Osteocyte (in vitro differentiated cells): ENCODE measurements at regions not wholly inside any gene's neighbourhood (a gene's known extent, or its start where the extent isn't known, plus 50 kb on each side); places are given as distances from the start of the nearest gene placed in this dataset.

Experiments
- DNase-seq: peaks from one replicate; pipeline ENCODE4 v3.0.0; 2021; ENCODE audit warnings: mixed read lengths; ENCODE audit not compliant: unreplicated experiment; ENCODE audit errors: extremely low spot score
- H3K27ac Mint-ChIP-seq: one replicate; pipeline ENCODE4 v1.8.0; 2021; ENCODE audit warnings: mild to moderate bottlenecking, mixed read lengths; ENCODE audit not compliant: unreplicated experiment
- H3K27me3 Mint-ChIP-seq: one replicate; pipeline ENCODE4 v1.8.0; 2021; ENCODE audit warnings: mixed read lengths; ENCODE audit not compliant: unreplicated experiment
- H3K36me3 Mint-ChIP-seq: one replicate; pipeline ENCODE4 v1.8.0; 2021; ENCODE audit warnings: mixed read lengths; ENCODE audit not compliant: unreplicated experiment
- H3K4me1 Mint-ChIP-seq: one replicate; pipeline ENCODE4 v1.8.0; 2021; ENCODE audit warnings: mixed read lengths; ENCODE audit not compliant: unreplicated experiment
- H3K4me3 Mint-ChIP-seq: one replicate; pipeline ENCODE4 v1.8.0; 2021; ENCODE audit warnings: mild to moderate bottlenecking, moderate library complexity, mixed read lengths; ENCODE audit not compliant: unreplicated experiment
- H3K9me3 Mint-ChIP-seq: one replicate; pipeline ENCODE4 v1.8.0; 2021; ENCODE audit warnings: mixed read lengths; ENCODE audit not compliant: unreplicated experiment
- TF ChIP-seq, protein P1 (sequence below): fragments of 200-600 bp; sonication (generic); IDR thresholded peaks from 2 replicates; pipeline ENCODE4 v1.5.0; 2021; ENCODE audit warnings: antibody characterized with exemption, mild to moderate bottlenecking, moderate library complexity

DNA sequence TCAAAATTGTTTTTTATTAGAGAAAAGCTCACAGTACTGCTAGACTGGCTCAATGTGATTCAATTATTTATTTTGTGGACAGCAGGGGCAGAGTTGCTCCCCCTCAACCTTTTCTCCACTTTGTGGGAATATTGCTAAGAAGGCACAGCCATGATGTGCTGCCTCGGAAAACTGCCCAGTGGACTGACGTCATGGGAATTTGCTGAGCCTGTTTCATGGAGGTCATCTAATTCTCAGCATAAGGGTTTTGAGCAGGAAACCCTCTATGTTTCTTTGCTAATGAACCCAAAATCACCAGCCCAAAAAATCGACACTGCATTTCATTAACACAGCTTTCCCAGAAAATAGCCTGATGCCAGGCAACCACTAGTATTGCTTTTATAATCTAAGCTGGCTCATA lies 228.8 kb upstream of the FAM3C start:
- peaks cover 3% of the 10 kb centered on the region for H3K27me3 Mint-ChIP-seq
- no peak for DNase-seq
- H3K36me3 Mint-ChIP-seq: no peaks in the 10 kb centered on the region
- H3K4me1 Mint-ChIP-seq: no peaks in the 10 kb centered on the region
- TF ChIP-seq, protein P1, sequence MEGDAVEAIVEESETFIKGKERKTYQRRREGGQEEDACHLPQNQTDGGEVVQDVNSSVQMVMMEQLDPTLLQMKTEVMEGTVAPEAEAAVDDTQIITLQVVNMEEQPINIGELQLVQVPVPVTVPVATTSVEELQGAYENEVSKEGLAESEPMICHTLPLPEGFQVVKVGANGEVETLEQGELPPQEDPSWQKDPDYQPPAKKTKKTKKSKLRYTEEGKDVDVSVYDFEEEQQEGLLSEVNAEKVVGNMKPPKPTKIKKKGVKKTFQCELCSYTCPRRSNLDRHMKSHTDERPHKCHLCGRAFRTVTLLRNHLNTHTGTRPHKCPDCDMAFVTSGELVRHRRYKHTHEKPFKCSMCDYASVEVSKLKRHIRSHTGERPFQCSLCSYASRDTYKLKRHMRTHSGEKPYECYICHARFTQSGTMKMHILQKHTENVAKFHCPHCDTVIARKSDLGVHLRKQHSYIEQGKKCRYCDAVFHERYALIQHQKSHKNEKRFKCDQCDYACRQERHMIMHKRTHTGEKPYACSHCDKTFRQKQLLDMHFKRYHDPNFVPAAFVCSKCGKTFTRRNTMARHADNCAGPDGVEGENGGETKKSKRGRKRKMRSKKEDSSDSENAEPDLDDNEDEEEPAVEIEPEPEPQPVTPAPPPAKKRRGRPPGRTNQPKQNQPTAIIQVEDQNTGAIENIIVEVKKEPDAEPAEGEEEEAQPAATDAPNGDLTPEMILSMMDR: no peak
- no peaks in the 10 kb centered on the region for H3K9me3 Mint-ChIP-seq
- no peak overlapping the region for H3K4me3 Mint-ChIP-seq
- no peak overlapping the region for H3K27ac Mint-ChIP-seq

GRCh38 chr7:121623130-121623872 lies 227.2 kb upstream of the FAM3C start:
- H3K9me3 Mint-ChIP-seq: no peaks in the 10 kb centered on the region
- H3K4me3 Mint-ChIP-seq: no peak overlapping the region
- H3K27ac Mint-ChIP-seq: no peak overlapping the region
- no peaks in the 10 kb centered on the region for H3K36me3 Mint-ChIP-seq
- DNase-seq: no peak
- peaks cover 1% of the 10 kb centered on the region for H3K27me3 Mint-ChIP-seq
- no peaks in the 10 kb centered on the region for H3K4me1 Mint-ChIP-seq
- TF ChIP-seq, protein P1: no peak

DNA sequence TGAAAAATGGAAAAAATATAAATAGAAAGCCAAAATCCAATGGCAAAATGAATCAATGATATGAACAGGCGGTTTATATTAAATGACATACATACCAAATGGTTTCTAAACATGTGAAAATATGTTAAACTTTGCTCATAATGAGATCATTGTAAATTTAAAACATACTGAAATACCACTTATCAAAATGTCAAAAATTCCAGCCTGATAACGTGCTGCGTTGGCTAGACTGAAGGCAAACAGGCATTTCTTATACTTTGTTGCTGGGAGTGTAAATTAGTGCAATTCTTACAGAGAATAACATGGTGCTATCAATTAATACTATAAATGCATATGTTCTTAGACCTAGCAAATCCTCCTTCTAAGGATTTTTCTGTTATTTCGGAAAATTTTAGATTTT lies 225.8 kb upstream of the FAM3C start:
- DNase-seq: no peak
- no peak overlapping the region for H3K4me3 Mint-ChIP-seq
- no peak overlapping the region for H3K27ac Mint-ChIP-seq
- H3K27me3 Mint-ChIP-seq: no peaks in the 10 kb centered on the region
- no peaks in the 10 kb centered on the region for H3K4me1 Mint-ChIP-seq
- peaks cover 4% of the 10 kb centered on the region for H3K9me3 Mint-ChIP-seq
- H3K36me3 Mint-ChIP-seq: no peaks in the 10 kb centered on the region
- TF ChIP-seq, protein P1: no peak

DNA sequence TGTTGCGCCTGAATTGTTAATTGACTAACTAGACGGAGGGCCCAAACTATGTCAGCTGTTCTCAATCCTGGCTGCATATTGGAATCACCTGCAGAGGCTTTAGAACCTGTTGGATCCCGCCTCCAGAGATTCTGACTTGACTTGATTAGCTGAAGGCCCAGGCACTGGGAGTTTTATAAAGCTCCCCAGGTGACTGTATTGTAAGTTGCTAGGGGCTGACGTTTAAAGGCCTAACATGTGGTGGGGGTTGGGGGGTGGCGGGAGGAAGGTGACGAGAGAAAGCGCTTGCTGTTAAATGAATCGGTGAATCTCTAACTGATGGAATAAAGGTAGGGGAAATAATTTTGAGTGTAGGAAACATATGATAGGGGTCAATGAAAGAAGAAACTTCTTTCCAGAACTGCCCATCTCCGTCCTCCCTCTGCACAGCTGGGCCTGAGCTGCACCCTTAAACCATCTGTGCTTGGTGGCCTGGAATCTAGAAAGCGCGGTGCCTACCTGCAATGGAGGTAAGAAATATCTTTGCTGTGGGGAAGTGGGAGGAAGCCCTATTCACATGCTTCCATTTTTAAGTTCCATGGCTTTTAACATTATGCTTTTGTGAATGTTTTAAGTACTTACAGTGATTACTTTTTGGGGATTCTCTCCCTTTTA lies 225.0 kb upstream of the FAM3C start:
- TF ChIP-seq, protein P1: no peak
- H3K4me1 Mint-ChIP-seq: no peaks in the 10 kb centered on the region
- H3K27me3 Mint-ChIP-seq: no peaks in the 10 kb centered on the region
- H3K27ac Mint-ChIP-seq: no peak overlapping the region
- H3K9me3 Mint-ChIP-seq: peaks cover 4% of the 10 kb centered on the region
- H3K36me3 Mint-ChIP-seq: no peaks in the 10 kb centered on the region
- H3K4me3 Mint-ChIP-seq: no peak overlapping the region
- no peak for DNase-seq

DNA sequence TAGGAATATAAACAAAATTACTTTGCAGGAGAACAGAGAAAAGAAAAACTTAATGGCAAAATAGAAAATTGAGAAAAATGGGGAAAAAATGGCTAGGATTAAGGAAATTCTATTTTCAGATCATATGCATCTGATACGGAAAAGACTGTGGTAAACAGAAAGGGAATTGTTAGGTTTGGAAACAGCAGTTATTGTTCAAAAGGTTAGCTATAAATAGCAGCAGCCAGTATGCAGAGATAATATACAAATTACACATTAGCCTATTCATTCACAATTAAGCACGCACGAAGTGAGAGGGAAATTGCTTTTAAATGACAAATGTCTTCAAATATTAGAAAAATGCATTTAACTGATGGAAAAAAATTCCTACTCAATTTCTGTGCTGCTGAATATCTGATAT lies 224.1 kb upstream of the FAM3C start:
- TF ChIP-seq, protein P1: no peak
- no peak for DNase-seq
- H3K4me1 Mint-ChIP-seq: no peaks in the 10 kb centered on the region
- no peak overlapping the region for H3K4me3 Mint-ChIP-seq
- H3K36me3 Mint-ChIP-seq: no peaks in the 10 kb centered on the region
- H3K27me3 Mint-ChIP-seq: no peaks in the 10 kb centered on the region
- no peak overlapping the region for H3K27ac Mint-ChIP-seq
- H3K9me3 Mint-ChIP-seq: peaks cover 4% of the 10 kb centered on the region
